GM18519 (cell line): ENCODE measurements at regions not wholly inside any gene's neighbourhood (a gene's known extent, or its start where the extent isn't known, plus 50 kb on each side); places are given as distances from the start of the nearest gene placed in this dataset.
A peak's percentile ranks its signal among the peaks of the same experiment; 100 is the strongest.

Source experiments
- ATAC-seq: cut with Tn5 transposase; IDR thresholded peaks from one replicate; pipeline ENCODE4 v1.9.1; 2021; ENCODE audit warnings: mild to moderate bottlenecking, moderate library complexity; ENCODE audit not compliant: unreplicated experiment, low FRiP score

- peak; percentile 21 for ATAC-seq
Observed at GRCh38 chr14:49970474-49971147, 77.7 kb downstream of the ARF6 start.

GRCh38 chr14:49971156-49972130 lies 78.6 kb downstream of the ARF6 start:
- peak; percentile 89 for ATAC-seq

GRCh38 chr14:49972131-49972671 lies 79.3 kb downstream of the ARF6 start:
- ATAC-seq, result no peak

GRCh38 chr14:49972823-49973222 lies 79.9 kb downstream of the ARF6 start:
- ATAC-seq, result no peak

GRCh38 chr14:49975276-49975675 lies 82.4 kb downstream of the ARF6 start:
- no peak for ATAC-seq

GRCh38 chr14:49975799-49976198 lies 82.9 kb downstream of the ARF6 start:
- ATAC-seq, result no peak

GRCh38 chr14:49977126-49977841 lies 84.4 kb downstream of the ARF6 start:
- ATAC-seq, result peak; percentile 76

- no peak for ATAC-seq
Observed at GRCh38 chr14:49980027-49980426, 87.1 kb downstream of the ARF6 start.

GRCh38 chr14:49982082-49982481 lies 89.2 kb downstream of the ARF6 start:
- ATAC-seq, result no peak

- ATAC-seq, result no peak
Observed at GRCh38 chr14:49982501-49982951, 89.6 kb downstream of the ARF6 start.

- ATAC-seq, result no peak
Observed at GRCh38 chr14:49984424-49984823, 91.5 kb downstream of the ARF6 start.

- ATAC-seq, result no peak
Observed at GRCh38 chr14:49986343-49987014, 93.6 kb downstream of the ARF6 start.

- ATAC-seq, result no peak
Observed at GRCh38 chr14:49988080-49988990, 95.5 kb downstream of the ARF6 start.

GRCh38 chr14:49989966-49990365 lies 97.1 kb downstream of the ARF6 start:
- ATAC-seq, result no peak

- ATAC-seq, result no peak
Observed at GRCh38 chr14:49991491-49991890, 98.6 kb downstream of the ARF6 start.

GRCh38 chr14:49992036-49992435 lies 99.2 kb downstream of the ARF6 start:
- ATAC-seq, result no peak

GRCh38 chr14:49992448-49992847 lies 99.6 kb downstream of the ARF6 start:
- ATAC-seq, result no peak

- peak; percentile 91 for ATAC-seq
Observed at GRCh38 chr14:49992901-49993339, 100.0 kb downstream of the ARF6 start.

GRCh38 chr14:49993565-49993964 lies 100.7 kb downstream of the ARF6 start:
- ATAC-seq, result no peak
